ENCODE measurements at regions not wholly inside any gene's neighbourhood (a gene's known extent, or its start where the extent isn't known, plus 50 kb on each side); places are given as distances from the start of the nearest gene placed in this dataset.

DNA sequence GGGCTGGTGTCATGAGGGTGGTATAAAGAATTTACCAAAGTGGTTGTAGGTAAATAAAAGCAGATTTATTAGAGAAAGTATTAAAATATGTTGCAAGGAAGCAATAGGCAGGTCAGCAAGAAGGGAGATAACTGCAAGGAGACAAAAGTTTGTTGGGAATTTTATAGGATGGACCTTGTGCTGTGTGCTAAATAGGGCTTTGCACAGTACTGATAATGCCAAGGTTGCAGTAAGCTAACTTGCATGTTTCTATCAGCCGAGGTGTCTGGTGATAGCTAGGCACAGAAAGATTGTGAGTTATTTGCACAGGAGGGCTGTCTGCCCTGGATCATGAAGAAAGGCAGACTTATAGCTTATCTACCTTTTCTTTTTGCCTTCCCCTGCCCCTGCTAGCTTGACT lies 102.5 kb upstream of the SPRED1 start:
- intact Hi-C loops (cut with DNase I) = no loop called here
- DNase-seq (ENCODE audit: low spot score) = no peak

DNA sequence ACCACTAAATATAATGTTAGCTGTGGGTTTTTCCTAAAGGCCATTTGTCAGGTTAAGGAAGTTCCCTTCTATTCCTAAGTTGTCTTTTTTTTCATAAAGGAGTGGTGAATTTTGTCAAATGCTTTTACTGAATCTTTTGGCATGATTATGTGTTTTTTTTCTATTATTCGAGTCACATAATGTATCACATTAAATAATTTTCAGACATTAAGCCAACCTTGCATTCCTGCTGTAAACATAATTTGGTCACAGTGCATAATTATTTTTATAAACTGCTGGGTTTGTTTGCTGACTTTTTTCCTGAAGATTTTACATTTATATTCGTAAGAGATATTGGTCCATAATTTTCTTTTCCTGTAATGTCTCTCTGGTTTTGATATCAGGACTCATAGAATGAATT lies 101.8 kb upstream of the SPRED1 start:
- intact Hi-C loops (cut with DNase I) = no loop called here
- DNase-seq (ENCODE audit: low spot score) = no peak

DNA sequence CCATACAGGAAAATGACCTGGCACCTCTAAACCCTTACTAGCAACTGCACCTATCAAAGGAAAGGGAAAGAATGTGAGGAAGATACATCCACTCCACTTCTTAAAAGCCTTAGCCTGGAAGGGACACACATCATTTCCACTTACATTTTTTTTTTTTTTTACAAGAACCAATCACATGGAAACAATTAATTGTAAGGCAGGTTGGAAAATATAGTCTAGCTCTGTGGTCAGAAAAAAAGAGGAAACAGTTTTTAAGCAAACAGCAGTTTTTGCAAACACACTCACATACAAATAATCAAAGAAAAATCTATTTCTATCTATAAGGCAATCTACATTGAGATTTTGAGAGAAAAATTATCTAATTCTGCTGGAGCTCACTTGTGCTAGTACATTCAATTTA lies 98.9 kb upstream of the SPRED1 start:
- intact Hi-C loops (cut with DNase I) = loop anchor here in 1 of 2 donors (1.0 kb wide), 1 partner anchor 23 kb away; no protein-coding TSS in a partner anchor
- no peak for DNase-seq (ENCODE audit: low spot score)

DNA sequence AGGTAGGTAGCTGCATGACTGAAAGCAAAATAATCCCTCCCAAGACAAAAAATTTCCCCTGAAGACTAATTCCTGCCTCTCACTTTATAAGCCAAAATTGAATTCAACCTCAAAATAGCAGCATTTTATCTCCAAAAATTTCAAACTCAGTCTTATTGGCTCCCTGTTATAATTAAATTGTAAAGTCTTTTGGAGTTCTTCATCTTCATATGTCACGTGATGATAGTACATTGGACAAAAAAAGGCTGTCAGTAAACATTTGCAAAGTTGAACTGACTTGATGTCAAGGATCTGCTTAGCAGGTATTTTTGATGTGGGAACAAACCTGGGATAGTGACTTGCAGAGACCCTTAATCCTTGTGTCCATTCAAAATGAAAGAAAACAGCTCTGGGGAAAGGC lies 98.4 kb upstream of the SPRED1 start:
- intact Hi-C loops (cut with DNase I) = loop anchor here in 1 of 2 donors (1.0 kb wide), 1 partner anchor 22 kb away; no protein-coding TSS in a partner anchor
- no peak for DNase-seq (ENCODE audit: low spot score)

DNA sequence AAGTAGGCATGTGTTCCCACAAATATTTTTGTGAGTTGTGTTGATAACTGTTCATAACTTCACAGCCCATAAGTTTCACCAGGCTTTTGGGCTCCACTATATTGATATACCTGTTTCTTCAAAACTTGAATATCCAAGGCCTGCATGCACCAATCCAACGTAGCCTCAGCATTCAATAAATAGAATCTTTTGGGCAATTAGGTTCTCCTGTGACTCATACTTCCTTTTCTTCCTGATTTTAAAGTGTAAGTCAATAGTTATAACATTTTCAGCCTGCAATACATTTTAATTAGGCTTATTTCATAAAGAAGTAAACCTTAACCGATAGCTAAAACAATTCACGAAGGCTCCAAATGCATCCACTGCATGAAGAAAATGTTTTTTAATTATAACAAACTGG lies 97.8 kb upstream of the SPRED1 start:
- intact Hi-C loops (cut with DNase I) = loop anchor here in 1 of 2 donors (1.0 kb wide), 1 partner anchor 21 kb away; no protein-coding TSS in a partner anchor
- no peak for DNase-seq (ENCODE audit: low spot score)

DNA sequence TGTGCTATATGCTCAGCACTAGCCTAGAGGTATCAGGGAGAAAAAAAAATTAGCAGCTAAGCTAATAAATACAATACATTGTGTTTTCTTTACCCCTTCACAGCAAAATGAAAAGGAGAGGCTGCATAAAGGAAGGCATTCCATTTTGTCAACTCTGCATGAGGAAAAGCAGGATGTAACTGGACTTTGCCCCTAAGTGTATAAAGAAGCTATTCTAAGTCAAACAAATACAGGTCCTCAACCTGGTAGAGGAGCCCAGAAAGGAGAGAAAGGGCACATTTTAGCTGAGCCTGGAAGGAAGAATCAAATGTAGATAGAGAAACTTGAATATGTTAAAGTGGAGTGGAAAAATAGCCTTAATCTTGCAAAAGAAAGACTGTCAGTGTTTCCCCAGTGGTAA lies 89.0 kb upstream of the SPRED1 start:
- no peak for DNase-seq (ENCODE audit: low spot score)
- intact Hi-C loops (cut with DNase I) = loop anchor here in 1 of 2 donors (2.0 kb wide), 1 partner anchor 31 kb away; no protein-coding TSS in a partner anchor

DNA sequence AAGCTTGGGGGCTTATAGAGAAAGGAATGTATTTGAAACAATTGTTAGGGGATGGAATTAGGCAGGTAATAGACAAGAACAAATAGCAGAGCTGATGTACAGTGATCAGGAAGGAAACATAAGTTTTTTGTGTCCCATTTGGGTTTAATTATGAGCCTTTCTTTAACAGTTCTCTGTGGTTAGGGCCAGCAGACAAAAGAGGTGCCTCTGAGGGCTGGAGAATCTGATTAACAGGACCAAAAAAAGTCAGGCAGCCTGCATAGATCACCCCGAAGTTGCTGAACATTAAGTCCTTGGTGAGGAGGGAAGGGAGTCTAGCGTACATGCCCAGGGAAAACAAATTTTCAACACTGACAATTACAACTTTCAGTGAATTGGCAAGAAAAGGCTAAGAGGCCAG lies 88.6 kb upstream of the SPRED1 start:
- DNase-seq (ENCODE audit: low spot score) = no peak
- intact Hi-C loops (cut with DNase I) = loop anchor here in 1 of 2 donors (2.0 kb wide), 1 partner anchor 31 kb away; no protein-coding TSS in a partner anchor

DNA sequence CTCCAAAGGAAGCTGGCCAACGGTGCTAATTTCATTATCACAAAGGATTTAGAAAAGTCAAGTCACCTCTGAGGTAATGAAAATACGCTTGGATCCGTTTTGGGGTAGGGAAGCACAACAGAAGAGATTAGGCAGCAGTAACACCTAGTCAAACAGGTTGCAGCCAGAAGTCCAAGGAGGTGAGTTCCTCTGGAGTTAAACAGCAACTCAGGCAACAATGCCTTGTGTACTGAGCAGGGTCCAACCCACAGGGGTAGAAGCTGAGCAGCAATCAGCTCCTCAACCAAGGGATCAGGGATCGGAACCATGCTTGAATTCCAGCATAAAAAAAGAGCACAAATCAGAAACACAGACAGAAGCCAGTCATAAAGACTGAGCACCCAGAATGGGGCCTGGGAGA lies 88.1 kb upstream of the SPRED1 start:
- intact Hi-C loops (cut with DNase I) = loop anchor here in 1 of 2 donors (2.0 kb wide), 1 partner anchor 32 kb away; no protein-coding TSS in a partner anchor
- DNase-seq (ENCODE audit: low spot score) = no peak

DNA sequence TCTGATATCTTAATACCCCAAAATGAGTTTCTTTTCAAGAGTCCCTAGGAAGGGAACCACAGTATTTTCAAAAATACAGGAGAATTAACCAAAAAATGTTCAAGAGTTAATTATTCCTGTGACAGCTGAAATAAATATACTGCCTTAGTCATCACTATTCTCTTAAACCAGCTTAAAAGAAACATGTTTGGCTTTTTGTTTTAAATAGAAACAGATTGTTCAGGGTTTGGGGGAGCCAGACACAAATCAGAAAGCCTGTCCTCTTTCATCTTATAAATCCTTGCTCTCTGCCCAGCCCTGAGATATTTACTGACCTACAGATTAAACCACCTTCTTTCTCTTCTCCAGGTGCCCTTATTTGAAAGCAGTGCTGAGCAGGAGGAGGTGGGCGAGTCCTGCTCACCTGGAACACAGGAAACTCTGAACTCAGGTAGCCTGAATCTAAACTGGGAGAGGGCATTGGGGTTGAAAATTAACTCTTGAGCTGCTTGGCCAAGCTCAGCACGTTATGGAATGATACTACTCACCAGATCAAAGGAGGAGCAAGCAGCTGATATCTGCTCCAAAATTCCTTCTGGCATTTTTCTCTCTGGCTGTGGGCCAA lies 84.1 kb upstream of the SPRED1 start:
- no peak for DNase-seq (ENCODE audit: low spot score)
- intact Hi-C loops (cut with DNase I) = no loop called here

DNA sequence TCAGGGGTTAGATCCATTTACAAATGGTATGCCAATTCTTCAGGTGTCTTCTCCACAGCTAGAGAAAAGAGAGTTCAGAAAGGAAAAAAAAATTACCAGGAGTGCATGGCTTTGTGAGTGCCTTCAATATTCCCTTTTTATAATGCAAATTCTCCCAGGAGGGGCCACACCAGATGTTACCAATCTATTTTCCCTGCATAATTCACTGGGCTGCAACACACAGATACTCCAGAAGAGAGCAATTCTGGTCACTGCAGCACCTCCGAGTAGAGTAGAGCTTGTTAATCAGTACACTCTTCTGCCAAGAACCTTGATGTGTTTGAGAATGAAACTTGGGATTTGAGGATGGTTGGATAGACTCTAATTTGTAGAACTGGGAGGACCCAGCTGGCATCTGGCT lies 80.7 kb upstream of the SPRED1 start:
- intact Hi-C loops (cut with DNase I) = no loop called here
- DNase-seq (ENCODE audit: low spot score) = no peak

DNA sequence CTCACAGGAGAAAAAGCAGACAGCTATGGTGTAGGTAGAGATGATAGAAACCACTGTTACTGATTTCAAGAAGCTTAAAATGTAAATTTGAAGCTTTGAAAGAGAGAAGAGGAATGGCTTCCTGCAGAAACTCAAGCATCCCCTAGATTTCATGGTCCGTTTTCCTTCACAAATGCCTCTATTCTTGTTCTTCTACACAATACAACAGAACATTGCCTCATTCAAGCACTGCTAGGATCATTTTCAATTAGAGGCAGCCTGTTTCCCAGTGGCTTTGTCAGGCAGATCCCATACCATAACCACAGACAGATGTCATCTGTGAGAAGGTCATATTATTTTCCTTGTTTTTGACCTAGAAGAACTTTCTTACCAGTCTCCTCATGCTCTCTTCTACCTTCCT lies 77.9 kb upstream of the SPRED1 start:
- intact Hi-C loops (cut with DNase I) = no loop called here
- no peak for DNase-seq (ENCODE audit: low spot score)

DNA sequence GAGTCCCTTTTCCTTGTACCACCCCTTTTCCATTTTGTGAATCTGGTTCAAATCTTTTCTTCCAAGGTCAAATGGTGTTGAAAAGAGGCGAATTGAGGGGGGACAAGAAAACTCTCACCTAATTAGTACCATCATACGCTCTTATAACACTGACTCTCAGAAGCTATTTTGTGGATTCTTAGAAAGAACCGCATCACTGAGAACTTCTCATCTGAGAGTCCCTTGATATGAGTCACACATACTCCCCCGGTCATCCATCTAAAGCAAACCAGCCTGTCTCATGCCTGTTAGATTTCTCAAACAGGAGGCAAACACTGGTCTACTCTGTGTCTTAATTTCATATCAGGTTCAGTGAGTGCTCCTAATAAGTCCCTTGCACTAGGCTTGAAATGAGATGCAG lies 76.5 kb upstream of the SPRED1 start:
- intact Hi-C loops (cut with DNase I) = loop anchor here in 1 of 2 donors (1.0 kb wide), 1 partner anchor 22 kb away; no protein-coding TSS in a partner anchor
- DNase-seq (ENCODE audit: low spot score) = no peak

DNA sequence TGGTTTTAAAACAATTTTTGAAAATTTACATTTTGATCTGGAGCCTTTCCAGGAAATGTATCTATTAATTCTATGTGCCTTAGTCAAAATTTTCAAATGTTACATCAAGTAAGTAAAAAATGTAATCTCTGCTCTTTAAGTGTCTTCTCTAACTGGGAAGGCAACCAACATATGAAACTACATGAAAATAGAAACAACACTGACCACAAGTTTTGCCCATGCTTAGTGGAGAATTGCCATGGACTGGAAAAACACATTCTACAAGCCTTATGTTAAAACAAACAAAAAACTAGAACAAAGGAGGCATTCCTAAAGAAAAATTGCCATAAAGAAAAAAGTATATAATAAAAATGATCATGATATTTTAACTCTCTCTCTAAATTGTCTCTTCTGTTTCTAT lies 75.9 kb upstream of the SPRED1 start:
- DNase-seq (ENCODE audit: low spot score) = no peak
- intact Hi-C loops (cut with DNase I) = loop anchor here in 1 of 2 donors (1.0 kb wide), 1 partner anchor 22 kb away; no protein-coding TSS in a partner anchor

DNA sequence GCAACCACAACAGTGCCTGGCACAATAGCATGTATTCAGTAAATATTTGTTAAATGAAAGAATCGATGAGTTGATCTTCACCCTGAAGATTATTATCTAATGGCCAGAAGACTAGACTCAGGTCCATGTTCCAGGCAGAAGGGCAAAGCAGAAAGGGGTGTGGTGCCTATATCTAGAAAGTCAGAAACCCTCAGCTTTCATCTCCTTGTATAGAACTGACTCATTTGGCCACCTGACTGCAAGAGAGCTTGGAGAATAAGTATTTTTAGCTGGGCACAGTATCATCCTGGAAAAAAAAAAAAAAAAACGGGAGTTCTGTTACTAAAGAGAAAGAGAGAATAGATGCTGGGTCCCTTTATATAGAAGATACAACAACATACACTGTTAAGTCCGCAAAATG lies 69.7 kb upstream of the SPRED1 start:
- intact Hi-C loops (cut with DNase I) = no loop called here
- DNase-seq (ENCODE audit: low spot score) = no peak

DNA sequence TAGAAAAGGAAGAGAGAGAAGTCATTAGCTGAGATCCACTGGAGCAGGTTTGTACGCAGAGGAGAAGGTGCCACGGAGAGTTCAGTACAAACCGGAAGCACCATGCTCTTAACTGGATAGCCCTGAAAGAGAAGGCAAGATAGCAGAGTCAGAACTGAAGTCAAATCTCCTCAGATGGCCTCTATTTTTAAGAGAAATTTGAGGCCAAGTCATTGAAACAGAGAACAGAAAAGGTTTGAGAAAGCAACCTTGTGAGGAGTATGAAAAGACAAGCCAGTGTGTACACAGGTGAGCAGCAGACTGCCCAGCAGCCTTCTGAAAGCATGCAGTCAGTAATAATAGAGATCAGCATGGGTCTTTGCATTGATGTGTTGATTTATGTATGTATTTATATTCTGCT lies 66.1 kb upstream of the SPRED1 start:
- intact Hi-C loops (cut with DNase I) = no loop called here
- no peak for DNase-seq (ENCODE audit: low spot score)

DNA sequence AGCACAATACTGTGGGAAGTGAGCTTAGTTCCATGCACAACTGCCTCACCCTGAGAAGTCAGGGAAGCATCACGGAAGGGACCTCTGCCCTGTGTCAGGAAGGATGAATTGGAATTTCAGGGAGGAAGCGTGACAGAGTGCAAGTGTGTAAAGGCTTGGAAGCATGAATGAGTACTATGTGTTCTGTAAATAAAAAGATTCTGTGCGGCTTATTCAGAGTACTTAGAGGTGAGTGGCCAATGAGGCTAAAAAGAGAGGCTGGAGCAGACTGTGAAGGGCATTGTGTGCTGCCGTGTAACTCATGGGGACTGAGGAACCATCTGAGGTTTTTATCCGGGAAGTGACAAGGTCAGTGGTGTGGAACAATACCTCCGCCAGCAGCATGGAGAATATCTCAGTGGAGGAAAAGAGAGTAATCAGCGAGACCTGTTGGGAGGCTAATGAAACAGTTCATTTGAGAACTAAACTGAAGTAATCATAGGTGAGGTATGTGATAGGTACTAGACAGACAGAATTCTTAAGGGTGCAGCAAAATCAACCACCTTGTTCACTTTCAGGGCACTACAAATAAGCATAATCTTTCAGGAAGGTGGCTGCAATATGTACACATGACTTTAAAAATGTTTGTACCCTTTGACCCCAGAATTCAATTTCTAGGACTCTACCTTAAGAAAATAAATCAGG lies 64.9 kb upstream of the SPRED1 start:
- DNase-seq (ENCODE audit: low spot score) = no peak

DNA sequence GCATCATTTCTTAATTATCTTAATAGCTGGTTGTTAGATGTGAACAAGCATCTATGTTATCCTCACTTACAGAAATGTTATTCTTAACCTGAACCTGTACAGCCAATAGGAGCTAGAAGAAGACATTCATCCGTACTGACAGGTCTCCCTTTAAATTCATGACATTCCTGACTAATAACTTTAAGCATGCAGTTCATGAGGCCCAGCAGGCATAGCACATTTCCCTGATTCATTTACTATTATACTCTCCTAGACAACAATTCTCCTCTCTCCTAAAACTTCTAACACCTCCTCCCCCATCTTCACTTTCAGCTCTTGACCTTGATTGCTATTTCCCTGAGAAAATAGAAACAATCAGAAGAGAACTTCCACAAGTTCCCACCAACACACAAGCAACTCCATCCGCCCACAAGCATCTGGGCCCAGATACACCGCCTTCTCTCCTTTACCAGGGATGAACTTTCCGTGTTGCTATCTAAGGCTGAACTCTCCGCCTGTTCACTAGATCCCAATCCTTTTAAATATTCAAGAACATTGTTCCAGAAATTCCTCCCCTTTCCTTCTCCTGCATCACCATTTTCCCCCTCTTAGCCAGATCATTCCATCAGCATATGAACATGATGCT lies 62.9 kb upstream of the SPRED1 start:
- no peak for DNase-seq (ENCODE audit: low spot score)
- intact Hi-C loops (cut with DNase I) = no loop called here

More for the DNA sequence above, 64.9 kb upstream of the SPRED1 start:
- intact Hi-C loops (cut with DNase I) = no loop called here

DNA sequence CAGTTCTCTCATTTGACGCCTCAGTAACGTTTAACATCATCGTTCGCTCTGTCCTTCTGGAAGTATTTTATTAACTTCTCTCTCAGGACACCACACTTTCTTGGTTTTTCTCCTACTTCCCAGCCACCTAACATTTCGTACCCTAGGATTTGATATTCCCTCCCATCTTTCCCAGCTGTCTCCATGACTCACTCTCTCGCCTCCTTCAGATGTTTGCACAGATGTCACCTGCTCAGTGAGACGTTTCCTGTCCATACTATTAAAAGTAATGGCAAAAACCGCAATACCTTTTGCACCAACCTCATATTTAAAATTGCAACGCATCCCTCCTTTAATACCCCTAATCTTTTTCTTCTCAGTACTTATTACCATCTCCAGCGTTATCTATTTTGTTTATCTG lies 62.1 kb upstream of the SPRED1 start:
- DNase-seq (ENCODE audit: low spot score) = no peak
- intact Hi-C loops (cut with DNase I) = no loop called here

DNA sequence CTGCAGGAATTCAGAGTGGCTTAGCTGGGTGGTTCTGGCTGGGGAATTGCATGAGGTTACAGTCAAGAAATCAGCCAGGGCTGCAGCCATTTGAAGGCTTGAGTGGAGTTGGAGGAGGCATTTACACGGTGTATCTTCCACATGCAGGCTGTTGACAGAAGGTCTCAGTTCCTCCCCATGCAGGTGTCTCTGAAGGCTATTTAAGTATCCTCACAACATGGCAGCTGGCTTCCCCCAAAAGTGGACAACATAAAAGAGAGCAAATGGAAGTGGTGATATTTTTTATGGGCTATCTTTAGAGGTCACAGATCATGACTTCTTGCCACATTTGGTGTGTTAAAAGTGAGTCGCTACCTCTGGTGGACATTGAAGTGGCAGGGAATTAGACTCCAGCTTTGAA lies 60.1 kb upstream of the SPRED1 start:
- intact Hi-C loops (cut with DNase I) = no loop called here
- DNase-seq (ENCODE audit: low spot score) = no peak

DNA sequence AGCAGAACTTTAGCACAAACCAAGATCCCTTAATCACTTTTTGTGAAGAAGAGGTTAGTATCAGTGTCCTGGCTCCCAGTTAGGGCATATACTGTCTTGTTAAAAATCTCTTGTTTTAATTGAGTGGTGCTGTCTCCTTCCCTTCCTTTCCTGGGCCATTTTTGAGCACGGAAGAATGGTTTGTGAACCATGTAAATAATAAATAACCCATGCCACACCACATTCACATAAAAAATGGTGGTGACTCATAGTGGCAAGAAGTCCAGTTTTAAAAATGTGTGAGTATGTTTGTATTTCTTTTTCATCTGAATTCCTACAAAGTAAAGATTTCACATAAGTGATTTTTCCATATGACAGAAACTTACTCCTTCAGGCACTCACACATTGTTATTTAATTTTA lies 59.1 kb upstream of the SPRED1 start:
- DNase-seq (ENCODE audit: low spot score) = no peak
- intact Hi-C loops (cut with DNase I) = no loop called here
